ENCODE measurements at regions not wholly inside any gene's neighbourhood (a gene's known extent, or its start where the extent isn't known, plus 50 kb on each side); places are given as distances from the start of the nearest gene placed in this dataset.

DNA sequence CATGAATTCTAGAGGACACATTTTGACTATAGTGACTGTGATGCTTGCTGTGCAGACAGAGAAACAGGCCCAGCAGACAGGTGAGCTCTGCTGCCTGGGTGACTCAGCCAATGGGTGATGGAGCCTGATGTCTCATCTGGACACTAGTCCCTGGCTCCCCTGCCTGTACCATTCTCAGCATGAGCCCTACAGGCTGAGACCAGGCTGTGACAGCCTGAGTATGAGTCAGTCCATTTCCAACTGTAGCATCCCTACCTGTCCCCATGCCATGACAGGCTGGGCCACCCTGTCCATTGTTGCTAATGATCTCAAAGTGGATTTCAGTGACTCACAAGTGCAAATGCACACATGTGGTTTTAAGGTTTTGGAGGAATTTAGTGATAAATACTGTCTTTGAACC, 102.5 kb upstream of the EEF2KMT start:
- Mint-ChIP-seq H3K36me3 (ENCODE audit: low read depth) (no peaks in the 10 kb centered on the region), H3K27me3 (ENCODE audit: low read depth) (peaks cover 31% of the 10 kb centered on the region), H3K27ac (ENCODE audit: unreplicated experiment) (no peak overlapping the region)

DNA sequence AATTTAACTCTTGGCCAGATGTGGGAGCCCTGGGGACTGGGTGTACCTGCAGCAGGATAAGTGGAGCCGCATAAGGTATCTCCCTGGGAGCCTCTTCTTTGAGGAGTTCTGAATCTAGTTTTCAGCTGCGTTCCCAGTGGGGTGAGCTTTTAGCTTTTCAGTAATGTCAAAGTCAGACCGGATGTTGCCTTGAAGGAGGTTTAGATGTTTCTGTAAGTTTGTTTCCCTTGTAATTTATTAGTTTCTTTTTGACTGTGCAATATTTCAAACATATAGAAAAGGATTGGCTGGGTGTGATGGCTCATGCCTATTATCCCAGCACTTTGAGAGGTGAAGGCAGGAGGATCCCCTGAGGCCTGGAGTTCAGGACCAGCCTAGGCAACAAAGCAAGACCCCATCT, 98.6 kb upstream of the EEF2KMT start:
- peaks cover 54% of the 10 kb centered on the region for H3K27me3 Mint-ChIP-seq (ENCODE audit: low read depth)
- no peaks in the 10 kb centered on the region for H3K9me3 Mint-ChIP-seq
- peaks cover 3% of the 10 kb centered on the region for H3K4me1 Mint-ChIP-seq
- no peak for DNase-seq (ENCODE audit: low read depth, low spot score)
- no peak overlapping the region for H3K4me3 Mint-ChIP-seq
- TF ChIP-seq, protein P1, sequence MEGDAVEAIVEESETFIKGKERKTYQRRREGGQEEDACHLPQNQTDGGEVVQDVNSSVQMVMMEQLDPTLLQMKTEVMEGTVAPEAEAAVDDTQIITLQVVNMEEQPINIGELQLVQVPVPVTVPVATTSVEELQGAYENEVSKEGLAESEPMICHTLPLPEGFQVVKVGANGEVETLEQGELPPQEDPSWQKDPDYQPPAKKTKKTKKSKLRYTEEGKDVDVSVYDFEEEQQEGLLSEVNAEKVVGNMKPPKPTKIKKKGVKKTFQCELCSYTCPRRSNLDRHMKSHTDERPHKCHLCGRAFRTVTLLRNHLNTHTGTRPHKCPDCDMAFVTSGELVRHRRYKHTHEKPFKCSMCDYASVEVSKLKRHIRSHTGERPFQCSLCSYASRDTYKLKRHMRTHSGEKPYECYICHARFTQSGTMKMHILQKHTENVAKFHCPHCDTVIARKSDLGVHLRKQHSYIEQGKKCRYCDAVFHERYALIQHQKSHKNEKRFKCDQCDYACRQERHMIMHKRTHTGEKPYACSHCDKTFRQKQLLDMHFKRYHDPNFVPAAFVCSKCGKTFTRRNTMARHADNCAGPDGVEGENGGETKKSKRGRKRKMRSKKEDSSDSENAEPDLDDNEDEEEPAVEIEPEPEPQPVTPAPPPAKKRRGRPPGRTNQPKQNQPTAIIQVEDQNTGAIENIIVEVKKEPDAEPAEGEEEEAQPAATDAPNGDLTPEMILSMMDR (conservative IDR thresholded peaks at IDR 0.05), result no peak
- H3K27ac Mint-ChIP-seq (ENCODE audit: unreplicated experiment), result no peak overlapping the region
- no peaks in the 10 kb centered on the region for H3K36me3 Mint-ChIP-seq (ENCODE audit: low read depth)

More for the DNA sequence above, 102.5 kb upstream of the EEF2KMT start:
- Mint-ChIP-seq H3K9me3 (no peaks in the 10 kb centered on the region), H3K4me1 (peaks cover 3% of the 10 kb centered on the region), H3K4me3 (no peak overlapping the region)
- TF ChIP-seq, protein P1 (conservative IDR thresholded peaks at IDR 0.05), result no peak
- DNase-seq (ENCODE audit: low read depth, low spot score), result no peak

DNA sequence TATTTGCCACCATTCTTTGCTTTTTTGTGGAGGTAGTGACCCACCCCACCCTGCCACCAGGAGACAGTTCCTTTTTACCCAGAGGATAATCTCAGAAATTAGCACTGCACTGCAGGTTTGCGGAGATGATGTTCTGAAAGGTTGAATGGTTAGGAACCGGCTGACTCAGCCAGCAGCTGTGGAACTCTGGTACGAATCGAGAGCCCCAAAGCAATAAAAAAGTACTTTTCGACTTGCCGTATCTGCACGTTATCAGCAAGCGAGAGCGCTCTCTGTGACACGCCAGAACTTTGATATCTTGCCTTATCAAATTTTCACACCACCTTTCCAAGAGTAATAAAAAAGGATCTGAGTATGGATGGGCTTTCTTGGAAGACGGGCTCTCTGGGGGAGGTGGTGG, 96.3 kb upstream of the EEF2KMT start:
- H3K4me1 Mint-ChIP-seq, result no peaks in the 10 kb centered on the region
- no peaks in the 10 kb centered on the region for H3K36me3 Mint-ChIP-seq (ENCODE audit: low read depth)

DNA sequence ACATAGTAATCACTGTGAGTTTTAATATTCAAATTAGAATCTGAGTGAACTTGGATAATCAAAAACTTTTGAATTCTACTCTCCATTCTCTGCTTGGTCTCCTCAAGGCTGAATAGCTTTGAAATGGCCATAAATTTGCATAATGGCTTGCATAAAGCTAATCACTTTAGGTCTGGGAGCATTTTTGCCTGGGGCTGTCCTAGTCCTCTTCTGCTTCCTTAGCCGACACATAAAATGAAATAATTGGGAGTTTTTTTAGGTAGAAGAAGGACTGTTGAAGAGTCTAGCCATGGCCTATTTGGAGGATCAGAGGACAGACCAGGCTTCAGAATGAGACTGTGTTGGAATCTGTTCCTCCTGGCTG, 91.4 kb upstream of the EEF2KMT start:
- TF ChIP-seq, protein P1 (conservative IDR thresholded peaks at IDR 0.05), result no peak
- no peak for DNase-seq (ENCODE audit: low read depth, low spot score)
- Mint-ChIP-seq H3K36me3 (ENCODE audit: low read depth) (no peaks in the 10 kb centered on the region), H3K9me3 (peaks cover 2% of the 10 kb centered on the region), H3K27me3 (ENCODE audit: low read depth) (peaks cover 26% of the 10 kb centered on the region), H3K4me3 (no peak overlapping the region), H3K4me1 (no peaks in the 10 kb centered on the region), H3K27ac (ENCODE audit: unreplicated experiment) (no peak overlapping the region)

More for the DNA sequence above, 96.3 kb upstream of the EEF2KMT start:
- no peak overlapping the region for H3K27ac Mint-ChIP-seq (ENCODE audit: unreplicated experiment)
- no peak for DNase-seq (ENCODE audit: low read depth, low spot score)
- H3K9me3 Mint-ChIP-seq, result no peaks in the 10 kb centered on the region
- TF ChIP-seq, protein P1 (conservative IDR thresholded peaks at IDR 0.05), result no peak
- H3K27me3 Mint-ChIP-seq (ENCODE audit: low read depth), result peaks cover 51% of the 10 kb centered on the region
- H3K4me3 Mint-ChIP-seq, result no peak overlapping the region

DNA sequence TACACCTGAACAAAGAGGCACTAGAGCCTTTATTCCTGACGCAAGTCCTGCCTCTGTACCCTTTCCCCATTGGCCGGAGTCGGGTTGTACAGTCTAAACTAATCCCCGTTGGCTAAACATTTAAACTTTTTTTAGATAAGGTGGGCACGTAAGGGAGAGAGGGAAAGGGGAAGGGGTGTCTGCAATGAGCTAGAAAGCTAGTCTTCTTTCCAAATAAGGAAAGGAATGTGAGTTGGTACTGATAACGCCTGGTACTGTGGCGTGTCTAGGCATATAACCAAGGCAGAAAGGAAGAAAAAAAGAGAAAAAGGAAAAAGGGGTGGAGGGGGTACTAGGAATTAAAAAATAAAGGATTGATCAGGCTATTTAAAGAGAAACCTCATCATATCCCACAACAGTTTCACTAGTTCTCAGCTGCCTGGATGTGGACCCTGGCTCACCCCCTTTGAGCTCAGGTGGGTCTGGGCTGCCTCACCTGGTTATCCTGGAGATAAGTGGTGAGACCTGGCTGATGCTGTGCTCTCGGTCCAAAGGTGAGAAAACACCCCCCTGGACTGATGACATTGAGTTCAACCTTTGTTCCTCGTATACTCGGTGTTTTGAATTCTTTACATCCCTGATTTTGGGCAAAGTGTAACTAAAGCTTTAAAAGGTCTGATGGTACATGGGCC, 90.9 kb upstream of the EEF2KMT start:
- no peak for DNase-seq (ENCODE audit: low read depth, low spot score)
- Mint-ChIP-seq H3K4me3 (no peak overlapping the region), H3K27ac (ENCODE audit: unreplicated experiment) (no peak overlapping the region), H3K9me3 (peaks cover 2% of the 10 kb centered on the region), H3K27me3 (ENCODE audit: low read depth) (peaks cover 22% of the 10 kb centered on the region), H3K36me3 (ENCODE audit: low read depth) (no peaks in the 10 kb centered on the region), H3K4me1 (no peaks in the 10 kb centered on the region)
- TF ChIP-seq, protein P1 (conservative IDR thresholded peaks at IDR 0.05), result no peak
